NCI-H146 (cell line): ENCODE measurements at regions not wholly inside any gene's neighbourhood (a gene's known extent, or its start where the extent isn't known, plus 50 kb on each side); places are given as distances from the start of the nearest gene placed in this dataset.

Experiments used
- DNase-seq: peaks from one replicate; lab custom pipeline; 2025; lab: John Stamatoyannopoulos, UW

DNA sequence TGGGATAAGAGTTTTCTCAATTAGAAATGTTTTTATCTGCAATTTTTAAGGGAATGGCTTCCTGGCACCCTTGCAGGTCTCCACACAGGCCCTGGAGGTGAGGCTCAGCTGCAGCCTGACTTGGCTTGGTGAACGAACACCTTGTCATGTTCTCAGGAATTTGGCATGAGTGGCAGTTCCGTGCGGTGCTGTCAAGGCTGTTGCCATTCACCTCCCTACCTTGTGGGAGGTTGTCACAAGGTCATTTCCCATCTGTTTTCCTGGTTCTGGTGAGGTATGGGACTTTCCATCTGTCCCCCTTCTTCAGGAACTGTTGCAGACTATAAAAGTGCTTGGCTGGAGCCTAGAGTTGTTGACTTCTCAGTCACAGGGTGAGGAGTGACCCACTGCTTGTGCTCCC lies 82.9 kb downstream of the ELOVL4 start:
- no peak for DNase-seq

DNA sequence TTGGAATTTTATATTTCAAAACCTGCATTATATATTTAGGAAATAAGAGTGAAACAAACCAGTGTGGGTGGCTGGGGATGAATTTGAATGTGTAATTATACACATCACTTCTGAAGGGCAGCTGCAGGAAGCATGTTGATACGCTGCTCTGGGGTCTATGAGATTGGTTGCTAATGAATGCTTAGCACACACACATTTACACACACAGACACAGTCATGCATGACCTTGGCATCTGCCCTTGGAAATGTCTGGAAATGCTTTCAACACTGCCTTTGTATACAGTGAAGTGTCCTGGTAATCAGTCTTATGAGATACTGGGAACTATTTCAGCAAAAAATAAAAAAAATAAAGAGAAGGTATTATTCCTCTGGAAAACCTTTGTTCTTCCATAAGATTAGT lies 83.4 kb downstream of the ELOVL4 start:
- DNase-seq: peak; percentile 48

DNA sequence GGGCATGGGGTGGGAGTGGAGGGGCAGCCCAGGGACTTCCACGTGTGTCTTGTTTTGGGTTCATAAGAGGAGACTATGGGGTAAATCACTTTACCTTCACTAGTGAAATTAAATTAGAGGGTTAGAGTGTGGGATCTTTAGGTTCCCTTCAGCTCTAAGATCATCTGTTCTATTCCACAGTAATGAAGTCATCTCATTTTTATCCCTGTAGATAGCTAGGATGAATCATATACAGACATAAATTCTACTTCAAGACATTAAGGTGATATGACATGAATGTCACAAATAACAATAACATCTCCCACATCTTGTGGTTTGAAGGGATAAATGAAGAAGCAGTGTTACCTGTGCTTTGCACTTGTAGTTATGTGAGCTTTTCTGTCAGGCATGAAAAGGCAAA lies 83.8 kb downstream of the ELOVL4 start:
- no peak for DNase-seq

DNA sequence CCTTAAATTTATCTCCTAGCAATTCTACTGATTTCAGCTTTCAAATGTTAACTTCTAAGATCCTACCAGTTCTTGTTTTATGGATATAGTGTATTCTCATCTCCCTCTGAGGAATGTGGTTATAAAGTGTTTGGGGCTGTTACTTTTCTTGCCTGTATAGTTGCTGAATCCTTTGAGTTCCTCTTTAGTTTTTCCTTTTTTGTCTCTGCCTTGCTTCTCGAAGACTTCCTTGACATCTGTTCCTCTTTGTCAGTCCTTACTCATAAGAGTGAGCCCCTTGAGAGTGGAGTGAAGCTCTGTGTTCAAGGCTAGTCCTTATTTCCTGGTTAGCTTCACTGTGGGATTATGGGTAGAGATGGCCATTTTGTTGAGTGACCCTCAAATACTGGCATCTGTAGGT lies 84.6 kb downstream of the ELOVL4 start:
- no peak for DNase-seq

- no peak for DNase-seq
Measured at GRCh38 chr6:79862126-79862525, 85.2 kb downstream of the ELOVL4 start.

DNA sequence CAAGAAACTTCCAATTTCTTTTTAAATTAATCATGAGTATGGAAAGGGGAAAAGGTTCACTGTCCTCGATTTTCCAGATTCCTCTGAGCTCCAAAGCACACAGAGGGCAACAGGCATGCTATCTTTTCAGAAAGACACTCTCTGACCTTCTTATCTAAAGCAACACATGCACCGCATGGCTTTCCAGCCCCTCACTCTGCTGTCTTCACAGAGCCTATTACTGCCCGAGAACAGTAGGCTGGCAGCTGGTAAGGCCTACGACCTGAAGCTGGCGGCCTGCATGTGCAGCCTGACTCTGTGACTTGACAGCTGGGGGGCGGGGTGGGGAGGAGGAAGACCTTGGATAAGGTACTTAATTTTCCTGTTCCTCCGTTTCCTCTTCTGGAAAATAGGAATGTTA lies 86.3 kb downstream of the ELOVL4 start:
- DNase-seq: no peak

DNA sequence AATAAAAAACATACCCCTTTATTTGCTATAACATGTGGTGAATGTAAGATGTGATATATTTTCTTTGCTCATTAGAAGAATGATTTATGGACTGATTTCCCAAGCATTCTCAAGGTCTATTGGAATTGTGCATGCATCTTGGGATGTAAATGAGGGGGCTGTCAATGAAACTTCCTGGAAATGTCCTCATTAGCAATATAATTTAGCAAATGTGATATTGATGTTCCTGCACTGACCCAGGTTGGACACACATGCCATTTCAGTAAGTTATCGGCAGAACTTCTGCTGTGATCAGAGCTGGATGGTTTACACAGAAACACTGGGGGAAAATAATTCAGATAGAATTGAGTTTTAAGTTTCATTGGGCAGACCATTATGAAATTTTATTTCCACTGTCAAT lies 99.9 kb downstream of the ELOVL4 start:
- no peak for DNase-seq

DNA sequence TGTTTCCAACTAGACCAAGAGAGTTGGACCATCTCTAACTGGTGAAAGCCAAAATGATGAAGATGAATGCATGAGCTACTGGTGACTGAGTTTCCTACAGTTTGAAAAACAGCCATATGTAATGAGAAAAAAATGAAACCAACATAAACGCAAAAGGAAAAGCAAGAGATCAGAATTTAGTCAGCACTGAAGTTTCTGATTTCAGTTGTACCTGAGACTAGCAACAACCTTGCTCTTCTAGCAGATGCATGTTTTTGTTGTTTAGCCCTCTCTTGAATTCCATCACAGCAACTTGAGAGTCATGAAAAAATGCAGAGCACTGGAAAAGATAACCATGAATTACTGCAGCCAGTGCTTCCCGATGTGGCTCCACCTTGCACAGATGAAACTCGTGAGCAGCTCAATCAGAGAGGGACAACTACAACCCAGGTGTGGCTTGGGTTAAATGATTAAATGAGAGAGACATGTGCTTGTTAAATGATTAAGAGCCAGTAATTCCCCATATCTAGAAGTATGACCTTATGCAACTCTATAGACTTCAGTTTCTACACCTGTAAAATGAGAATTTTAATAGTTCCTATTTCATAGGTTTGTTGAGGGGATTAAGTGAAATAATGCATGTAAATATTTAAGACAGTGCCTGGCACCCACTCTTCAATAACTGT lies 104.8 kb downstream of the ELOVL4 start:
- no peak for DNase-seq

DNA sequence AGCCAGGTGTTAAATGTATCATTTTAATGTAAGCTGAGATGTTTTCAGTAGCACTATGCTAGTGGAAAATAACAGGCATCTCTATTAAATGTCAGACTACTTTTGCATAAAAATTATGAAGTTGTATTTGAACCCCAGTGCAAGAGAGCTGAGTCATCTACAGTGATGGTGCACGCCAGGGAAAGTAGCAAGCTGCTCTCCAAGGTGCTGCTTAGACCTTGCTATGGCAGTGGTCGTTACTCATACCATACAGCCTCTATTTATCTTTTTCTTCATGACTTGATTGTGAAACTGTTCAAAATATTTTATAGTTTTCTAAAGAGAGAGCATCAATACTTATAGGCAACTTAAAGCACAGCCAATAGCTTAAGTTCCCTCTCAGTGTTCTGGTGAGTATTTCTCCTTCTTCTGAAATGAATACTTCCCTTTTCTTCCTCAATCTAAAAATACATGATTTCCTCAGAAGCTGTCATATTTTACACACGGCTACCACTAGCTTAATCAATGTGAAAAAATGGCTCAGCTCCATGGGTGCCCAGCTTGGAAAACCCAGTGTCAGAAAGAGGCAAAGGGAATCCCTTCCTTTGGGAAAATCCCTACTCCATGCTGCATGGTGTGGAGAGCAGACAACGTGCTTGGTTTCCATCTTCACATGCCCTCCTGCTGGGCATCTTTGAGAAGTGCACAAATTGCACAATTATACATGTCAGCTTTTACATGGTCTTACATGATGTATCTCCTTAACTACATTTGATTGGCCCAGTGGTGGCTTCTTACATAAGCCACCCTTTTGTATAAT lies 105.6 kb downstream of the ELOVL4 start:
- DNase-seq: no peak

DNA sequence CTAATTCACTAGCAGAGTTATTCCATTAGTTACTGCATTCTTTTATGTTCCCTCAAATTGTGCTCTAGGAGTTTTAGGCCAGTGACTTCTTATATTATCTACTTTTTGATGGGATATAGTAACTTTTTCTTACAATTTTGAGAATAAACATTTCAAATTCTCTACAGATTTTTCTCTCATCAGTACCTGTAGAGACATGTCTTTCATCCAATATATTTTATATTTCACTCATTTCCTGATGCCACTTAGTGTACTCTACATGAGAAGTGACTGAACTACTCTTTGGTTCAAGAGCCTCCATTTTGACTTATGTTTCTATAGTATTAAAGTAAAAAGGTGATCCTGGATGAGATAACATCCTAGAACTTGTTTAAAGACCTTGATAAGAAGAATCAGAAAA lies 108.5 kb downstream of the ELOVL4 start:
- DNase-seq: no peak

DNA sequence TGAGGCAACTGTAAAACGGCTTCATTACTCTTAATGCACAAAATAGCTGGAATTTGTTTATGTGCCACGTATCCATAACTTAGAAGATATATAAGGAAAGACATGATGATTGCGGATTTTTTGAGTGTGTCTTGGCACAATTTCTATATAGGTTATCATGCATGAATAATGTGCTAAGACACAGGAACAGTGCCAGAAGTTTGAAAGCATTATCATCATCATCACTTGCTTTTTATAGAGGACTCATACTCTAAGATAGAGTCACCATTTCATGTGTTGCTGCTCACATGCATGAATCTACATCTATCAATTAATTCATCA lies 113.4 kb downstream of the ELOVL4 start:
- DNase-seq: no peak

- DNase-seq: no peak
Measured at GRCh38 chr6:79833264-79833963, 113.9 kb downstream of the ELOVL4 start.

GRCh38 chr6:79832723-79833122 lies 114.6 kb downstream of the ELOVL4 start:
- no peak for DNase-seq

DNA sequence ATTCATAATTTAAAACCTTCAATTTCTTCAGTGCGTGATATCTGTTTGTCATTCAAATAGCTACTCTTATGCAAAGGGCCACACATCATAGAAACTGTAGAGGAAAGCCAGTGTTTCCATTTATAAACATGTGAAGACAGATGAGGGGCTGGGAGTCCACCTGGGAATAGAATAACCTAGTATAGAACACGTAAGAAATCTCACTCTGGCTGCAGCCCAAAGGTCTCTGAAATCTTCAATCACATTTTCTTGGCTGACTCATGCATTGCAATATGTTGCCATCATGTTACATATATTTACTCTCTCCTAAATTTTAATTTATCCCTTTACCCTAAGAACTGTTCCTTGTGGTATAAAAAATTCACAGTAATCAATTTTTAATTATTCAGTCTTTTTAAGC lies 123.2 kb downstream of the ELOVL4 start:
- no peak for DNase-seq

- no peak for DNase-seq
Measured at GRCh38 chr6:79821859-79822258, 125.5 kb downstream of the ELOVL4 start.

DNA sequence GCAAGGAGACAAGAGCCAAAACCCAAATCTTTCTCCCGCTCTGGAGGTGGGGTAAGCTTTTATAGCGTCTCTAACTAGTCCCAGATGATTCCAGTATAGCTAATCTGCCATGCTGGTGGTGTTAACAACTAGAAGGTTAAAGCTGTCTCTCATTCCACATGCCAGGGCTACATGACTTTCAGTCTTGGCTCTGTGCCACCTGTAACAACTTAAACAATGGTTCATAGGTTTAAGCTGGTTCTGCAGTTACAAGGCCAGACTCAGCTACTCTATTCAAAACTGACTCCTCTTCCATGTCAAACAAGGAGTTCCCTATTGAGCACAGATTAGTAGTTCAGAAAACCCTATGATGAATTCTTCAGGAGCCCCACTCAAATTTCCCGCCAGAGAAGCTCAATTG lies 128.9 kb downstream of the ELOVL4 start:
- no peak for DNase-seq

- no peak for DNase-seq
Measured at GRCh38 chr6:79814940-79815339, 132.4 kb downstream of the ELOVL4 start.

GRCh38 chr6:79813854-79814709 lies 133.3 kb downstream of the ELOVL4 start:
- peak; percentile 81 for DNase-seq

DNA sequence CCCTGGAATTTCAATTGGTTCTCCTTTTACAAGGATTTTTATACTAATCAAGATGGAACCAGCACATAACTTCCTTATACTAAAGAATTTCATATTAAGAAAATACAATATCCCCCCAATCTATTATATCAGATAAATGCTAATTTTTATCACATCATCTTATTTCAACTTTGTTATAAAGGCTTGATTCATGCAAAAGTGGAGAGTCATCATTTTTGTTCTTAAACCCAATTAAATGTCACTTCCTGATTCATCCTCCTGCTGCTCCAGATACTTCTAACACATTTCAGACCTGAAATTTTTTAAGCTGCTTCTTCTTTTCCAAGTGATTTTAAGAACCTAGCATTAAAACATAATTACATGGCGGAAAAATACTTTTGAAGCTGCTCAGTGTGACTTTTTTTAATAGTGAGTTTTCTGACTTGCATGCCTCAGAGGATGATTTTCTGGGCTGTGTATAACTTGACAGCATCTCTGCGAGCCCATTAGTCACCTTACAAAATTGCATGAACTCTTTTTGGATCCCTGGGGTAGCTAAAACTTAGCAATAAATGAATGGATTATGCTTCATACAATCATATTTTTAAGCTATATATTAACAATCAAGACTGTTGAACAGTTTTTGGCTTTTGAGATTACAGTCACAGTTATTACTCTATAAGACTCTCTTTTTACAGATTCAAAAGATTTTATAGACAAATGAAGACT lies 134.1 kb downstream of the ELOVL4 start:
- DNase-seq: no peak

GRCh38 chr6:79812195-79812594 lies 135.2 kb downstream of the ELOVL4 start:
- DNase-seq: peak; percentile 72

DNA sequence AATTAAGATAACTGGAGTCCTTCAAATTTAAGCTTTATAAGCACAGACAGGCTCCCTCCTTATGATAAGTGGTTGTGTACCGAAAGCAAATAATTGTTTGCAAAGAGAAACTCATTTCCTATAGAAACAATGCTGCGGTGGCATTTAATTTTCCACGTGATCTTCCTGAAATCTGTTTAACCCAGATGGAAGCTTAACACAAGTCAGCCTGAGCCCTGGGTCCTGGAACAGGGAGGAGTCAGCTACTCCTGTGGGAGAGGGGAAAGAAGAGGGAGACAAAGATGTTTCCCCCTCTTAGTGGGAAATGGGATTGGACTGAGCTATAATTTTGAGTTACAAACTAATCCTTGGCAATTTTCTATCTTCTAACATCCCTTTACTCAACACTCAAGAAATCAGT lies 136.5 kb downstream of the ELOVL4 start:
- peak; percentile 86 for DNase-seq
